Loucy (cell line): ENCODE measurements at regions not wholly inside any gene's neighbourhood (a gene's known extent, or its start where the extent isn't known, plus 50 kb on each side); places are given as distances from the start of the nearest gene placed in this dataset.

Experiments
- H2AFZ ChIP-seq: fragments of 200-600 bp; sonication (generic); 2 replicates; pipeline ENCODE4 v1.6.0; 2016; ENCODE audit warnings: antibody characterized with exemption, mild to moderate bottlenecking, low read length, moderate library complexity
- H3F3A ChIP-seq: fragments of 200-600 bp; 2 replicates; pipeline ENCODE4 v1.6.0; 2016; ENCODE audit warnings: antibody characterized with exemption, low read depth, mild to moderate bottlenecking
- H3K27me3 ChIP-seq: fragments of 200-600 bp; sonication (generic); 2 replicates; pipeline ENCODE4 v1.6.1; 2014; ENCODE audit warnings: low read length, mild to moderate bottlenecking; ENCODE audit not compliant: insufficient read depth, poor library complexity, severe bottlenecking
- H3K36me3 ChIP-seq: fragments of 200-600 bp; sonication (generic); 2 replicates; pipeline ENCODE4 v1.6.1; 2016; ENCODE audit warnings: low read length; ENCODE audit not compliant: insufficient read depth
- H3K4me1 ChIP-seq: fragments of 200-600 bp; sonication (generic); 2 replicates; pipeline ENCODE4 v1.5.1; 2014; ENCODE audit warnings: low read length, mild to moderate bottlenecking; ENCODE audit not compliant: insufficient read depth, poor library complexity, severe bottlenecking
- H3K4me2 ChIP-seq: fragments of 200-600 bp; sonication (generic); 2 replicates; pipeline ENCODE4 v1.6.0; 2014; ENCODE audit warnings: antibody characterized with exemption, low read length, low read depth, mild to moderate bottlenecking; ENCODE audit not compliant: poor library complexity, severe bottlenecking
- H3K4me3 ChIP-seq: fragments of 200-600 bp; sonication (generic); 2 replicates; pipeline ENCODE4 v1.5.1; 2014; ENCODE audit warnings: low read length, mild to moderate bottlenecking, mixed read lengths; ENCODE audit not compliant: poor library complexity, severe bottlenecking
- H3K79me2 ChIP-seq: fragments of 200-600 bp; sonication (generic); 2 replicates; pipeline ENCODE4 v1.6.1; 2014; ENCODE audit warnings: low read length; ENCODE audit not compliant: insufficient read depth
- H3K9ac ChIP-seq: fragments of 200-600 bp; sonication (generic); 2 replicates; pipeline ENCODE4 v1.6.0; 2014; ENCODE audit warnings: mild to moderate bottlenecking, low read depth, low read length, moderate library complexity; ENCODE audit not compliant: poor library complexity, severe bottlenecking
- H3K9me2 ChIP-seq: fragments of 200-600 bp; sonication (generic); replicated peaks from 2 replicates; pipeline ENCODE4 v1.6.1; 2016; ENCODE audit warnings: low read depth, low read length, mixed read lengths
- H3K9me3 ChIP-seq: fragments of 200-600 bp; sonication (generic); 2 replicates; pipeline ENCODE4 v1.6.1; 2014; ENCODE audit warnings: mild to moderate bottlenecking, antibody characterized with exemption, low read length, low read depth; ENCODE audit not compliant: insufficient read depth
- H4K20me1 ChIP-seq: fragments of 200-600 bp; sonication (generic); 2 replicates; pipeline ENCODE4 v1.6.0; 2014; ENCODE audit warnings: antibody characterized with exemption, low read length, mild to moderate bottlenecking; ENCODE audit not compliant: insufficient read depth, poor library complexity, severe bottlenecking
- EZH2phosphoT487 ChIP-seq: fragments of 200-600 bp; IDR thresholded peaks from 2 replicates; pipeline ENCODE4 v1.6.1; 2018; ENCODE audit warnings: antibody characterized with exemption, mild to moderate bottlenecking, moderate library complexity, borderline replicate concordance
- TF ChIP-seq, protein P1 (sequence below): fragments of 200-600 bp; sonication (generic); conservative IDR thresholded peaks from 2 replicates; pipeline ENCODE4 v1.5.1; 2014; ENCODE audit warnings: mild to moderate bottlenecking, antibody characterized with exemption, low read length

DNA sequence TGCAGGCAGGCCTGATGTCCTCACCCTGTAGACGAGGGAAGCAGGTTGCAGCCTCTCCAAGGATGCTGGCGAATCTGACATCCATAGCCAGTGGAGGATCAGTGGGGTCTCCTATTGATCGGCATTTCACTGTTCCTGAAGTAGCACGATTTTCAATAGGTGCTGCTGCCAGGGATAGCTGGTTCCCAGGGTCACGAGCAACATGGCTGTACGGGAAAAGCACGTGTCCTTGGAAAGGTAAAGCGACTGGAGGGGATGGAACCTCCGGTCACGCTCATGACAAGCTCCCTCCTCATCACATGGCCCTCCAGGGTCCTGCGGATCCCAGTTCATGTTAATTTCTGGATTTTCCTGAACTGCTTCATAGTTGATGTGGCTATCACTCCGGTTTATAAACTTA lies 373.7 kb upstream of the SMIM21 start:
- H3F3A ChIP-seq, result no peaks in the 10 kb centered on the region
- TF ChIP-seq EZH2phosphoT487, result no peak
- TF ChIP-seq, protein P1, sequence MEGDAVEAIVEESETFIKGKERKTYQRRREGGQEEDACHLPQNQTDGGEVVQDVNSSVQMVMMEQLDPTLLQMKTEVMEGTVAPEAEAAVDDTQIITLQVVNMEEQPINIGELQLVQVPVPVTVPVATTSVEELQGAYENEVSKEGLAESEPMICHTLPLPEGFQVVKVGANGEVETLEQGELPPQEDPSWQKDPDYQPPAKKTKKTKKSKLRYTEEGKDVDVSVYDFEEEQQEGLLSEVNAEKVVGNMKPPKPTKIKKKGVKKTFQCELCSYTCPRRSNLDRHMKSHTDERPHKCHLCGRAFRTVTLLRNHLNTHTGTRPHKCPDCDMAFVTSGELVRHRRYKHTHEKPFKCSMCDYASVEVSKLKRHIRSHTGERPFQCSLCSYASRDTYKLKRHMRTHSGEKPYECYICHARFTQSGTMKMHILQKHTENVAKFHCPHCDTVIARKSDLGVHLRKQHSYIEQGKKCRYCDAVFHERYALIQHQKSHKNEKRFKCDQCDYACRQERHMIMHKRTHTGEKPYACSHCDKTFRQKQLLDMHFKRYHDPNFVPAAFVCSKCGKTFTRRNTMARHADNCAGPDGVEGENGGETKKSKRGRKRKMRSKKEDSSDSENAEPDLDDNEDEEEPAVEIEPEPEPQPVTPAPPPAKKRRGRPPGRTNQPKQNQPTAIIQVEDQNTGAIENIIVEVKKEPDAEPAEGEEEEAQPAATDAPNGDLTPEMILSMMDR, result no peak
- H3K9me3 ChIP-seq, result 0 out of 2 replicates have a peak, but pooled peaks cover 2% of the 10 kb centered on the region
- no peaks in the 10 kb centered on the region for H3K27me3 ChIP-seq
- H4K20me1 ChIP-seq, result no peaks in the 10 kb centered on the region
- H3K4me2 ChIP-seq, result no peak overlapping the region
- no peaks in the 10 kb centered on the region for H3K79me2 ChIP-seq
- no peak overlapping the region for H3K9ac ChIP-seq
- H2AFZ ChIP-seq, result no peak overlapping the region
- H3K4me1 ChIP-seq, result no peaks in the 10 kb centered on the region
- H3K9me2 ChIP-seq, result no peaks in the 10 kb centered on the region
- H3K36me3 ChIP-seq, result no peaks in the 10 kb centered on the region
- H3K4me3 ChIP-seq, result no peak overlapping the region

DNA sequence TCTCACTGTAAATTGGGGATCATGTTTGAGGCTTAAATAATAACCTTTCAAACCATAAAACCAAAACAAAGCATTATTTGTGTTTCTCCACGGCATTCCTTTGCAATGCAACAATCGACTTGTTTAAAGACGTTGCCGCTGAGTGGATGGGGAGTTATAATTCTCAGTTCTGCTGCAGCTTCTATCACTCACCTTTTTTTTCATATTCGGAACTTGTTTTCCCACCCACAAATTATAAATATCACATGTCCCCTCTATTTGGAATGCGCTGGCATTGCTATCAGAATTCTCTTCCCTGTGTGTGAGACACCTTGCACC lies 372.8 kb upstream of the SMIM21 start:
- no peaks in the 10 kb centered on the region for H4K20me1 ChIP-seq
- H3K4me2 ChIP-seq, result no peak overlapping the region
- no peak overlapping the region for H3K4me3 ChIP-seq
- no peaks in the 10 kb centered on the region for H3K36me3 ChIP-seq
- no peak for TF ChIP-seq EZH2phosphoT487
- TF ChIP-seq, protein P1, result no peak
- no peak overlapping the region for H3K9ac ChIP-seq
- H3F3A ChIP-seq, result no peaks in the 10 kb centered on the region
- H3K79me2 ChIP-seq, result no peaks in the 10 kb centered on the region
- no peaks in the 10 kb centered on the region for H3K9me3 ChIP-seq
- no peaks in the 10 kb centered on the region for H3K9me2 ChIP-seq
- no peak overlapping the region for H2AFZ ChIP-seq
- H3K4me1 ChIP-seq, result no peaks in the 10 kb centered on the region
- H3K27me3 ChIP-seq, result no peaks in the 10 kb centered on the region

DNA sequence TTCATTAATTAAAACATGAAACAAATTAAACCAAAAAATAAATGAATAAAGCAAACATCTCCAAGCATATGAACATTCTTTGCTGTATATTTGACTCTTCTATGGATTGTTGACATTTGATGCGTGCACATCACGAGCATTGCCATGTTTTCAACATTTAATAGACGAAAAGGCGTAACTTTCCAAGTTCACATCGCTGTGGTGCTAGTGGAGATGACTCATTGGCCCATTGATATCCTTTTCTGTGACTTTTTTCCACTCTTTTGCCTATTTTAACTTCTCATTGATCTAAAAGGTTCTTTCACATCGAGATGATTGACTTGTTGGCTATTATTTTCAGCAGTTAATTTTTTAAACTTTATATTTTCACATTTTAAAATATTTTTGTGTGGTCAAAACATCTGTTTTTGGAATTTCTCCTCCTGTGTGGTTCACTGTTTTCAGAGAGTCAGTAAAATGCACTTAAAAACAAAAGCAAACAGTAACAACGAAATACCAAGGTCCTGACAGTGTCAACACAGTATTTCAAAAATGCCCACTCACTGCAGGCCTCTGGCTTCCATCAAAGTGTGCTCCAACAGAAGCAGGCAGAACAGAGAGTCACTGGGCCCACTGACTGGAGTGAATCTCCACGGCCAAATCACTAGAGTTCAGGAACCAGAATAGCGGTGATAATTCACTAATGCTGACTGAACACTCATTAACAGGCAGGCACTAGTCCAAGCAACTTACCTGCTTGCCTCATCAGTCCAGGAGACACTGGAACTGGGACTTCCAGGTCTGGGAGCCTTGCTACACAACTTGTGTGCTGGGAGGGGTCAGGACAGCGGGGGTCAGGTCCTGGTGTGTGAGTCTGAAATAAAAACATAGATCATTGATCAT lies 372.2 kb upstream of the SMIM21 start:
- no peaks in the 10 kb centered on the region for H3K4me1 ChIP-seq

More for the DNA sequence above, 372.2 kb upstream of the SMIM21 start:
- H3F3A ChIP-seq, result no peaks in the 10 kb centered on the region
- no peak overlapping the region for H3K4me2 ChIP-seq
- no peaks in the 10 kb centered on the region for H3K36me3 ChIP-seq
- no peak overlapping the region for H3K4me3 ChIP-seq
- H2AFZ ChIP-seq, result no peak overlapping the region
- no peaks in the 10 kb centered on the region for H3K79me2 ChIP-seq
- TF ChIP-seq, protein P1, result no peak
- no peak for TF ChIP-seq EZH2phosphoT487
- no peak overlapping the region for H3K9ac ChIP-seq
- H4K20me1 ChIP-seq, result no peaks in the 10 kb centered on the region
- no peaks in the 10 kb centered on the region for H3K9me2 ChIP-seq
- no peaks in the 10 kb centered on the region for H3K27me3 ChIP-seq
- H3K9me3 ChIP-seq, result no peaks in the 10 kb centered on the region
